Colonic mucosa (tissue), 4 donors: ENCODE measurements at regions not wholly inside any gene's neighbourhood (a gene's known extent, or its start where the extent isn't known, plus 50 kb on each side); places are given as distances from the start of the nearest gene placed in this dataset.

Experiments used
- DNase-seq: peaks from one replicate; pipeline ENCODE4 v3.0.0-alpha.2; 2020
- H3K27ac ChIP-seq: fragments of 200-600 bp; one replicate; pipeline ENCODE4 v1.8.0; 2021
- H3K27me3 ChIP-seq: fragments of 200-600 bp; one replicate; pipeline ENCODE4 v1.8.0; 2021
- H3K36me3 ChIP-seq: fragments of 200-600 bp; one replicate; pipeline ENCODE4 v1.8.0; 2021
- H3K4me1 ChIP-seq: fragments of 200-600 bp; one replicate; pipeline ENCODE4 v1.8.0; 2021; ENCODE audit warnings: mild to moderate bottlenecking
- H3K4me3 ChIP-seq: fragments of 200-600 bp; one replicate; pipeline ENCODE4 v1.8.0; 2021
- H3K9ac ChIP-seq, 2 donors: one replicate each; pipeline ENCODE4 v1.7.0; 2013; ENCODE audit warnings: control low read depth in 2 of 2, low read depth in 2 of 2, low read length in 2 of 2
- H3K9me3 ChIP-seq: fragments of 200-600 bp; one replicate; pipeline ENCODE4 v1.8.0; 2021
- intact Hi-C: fragments of 100-400 bp; cut with DNase I; formaldehyde crosslinking; loops from one replicate; pipeline ENCODE4 v1.14.1; 2022
- TF ChIP-seq, protein P1 (sequence below): fragments of 200-600 bp; IDR thresholded peaks from one replicate; pipeline ENCODE4 v1.8.0; 2022; ENCODE audit warnings: antibody characterized with exemption, mild to moderate bottlenecking
- donor health status: healthy.
- donor health status: DM: no; HTN: no; CAD: no.
- donor health status: DM: no; HTN: no; CAD: no.

DNA sequence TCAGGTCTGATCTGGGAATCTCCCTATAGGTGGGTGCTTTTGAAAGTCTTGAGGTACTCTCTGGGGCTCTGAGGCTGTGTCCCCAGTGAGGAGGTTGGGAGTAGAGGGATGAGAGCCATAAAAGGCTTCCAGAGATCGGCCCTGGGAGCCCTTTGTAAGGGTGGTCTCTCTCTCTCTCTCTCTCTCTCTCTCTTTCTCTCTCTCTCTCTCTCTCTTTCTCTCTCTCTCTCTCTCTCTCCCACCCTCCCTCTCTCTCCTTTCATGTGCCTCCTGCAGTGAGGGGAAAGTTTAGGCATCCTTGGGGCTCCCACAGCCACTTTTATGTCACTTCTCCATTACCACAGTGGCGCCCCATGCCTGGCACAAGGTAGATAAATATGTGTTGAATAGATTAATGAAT is 271.3 kb upstream of the N4BP1 start:
- H3K4me3 ChIP-seq, result no peak overlapping the region
- no peaks in the 10 kb centered on the region for H3K36me3 ChIP-seq
- TF ChIP-seq, protein P1, sequence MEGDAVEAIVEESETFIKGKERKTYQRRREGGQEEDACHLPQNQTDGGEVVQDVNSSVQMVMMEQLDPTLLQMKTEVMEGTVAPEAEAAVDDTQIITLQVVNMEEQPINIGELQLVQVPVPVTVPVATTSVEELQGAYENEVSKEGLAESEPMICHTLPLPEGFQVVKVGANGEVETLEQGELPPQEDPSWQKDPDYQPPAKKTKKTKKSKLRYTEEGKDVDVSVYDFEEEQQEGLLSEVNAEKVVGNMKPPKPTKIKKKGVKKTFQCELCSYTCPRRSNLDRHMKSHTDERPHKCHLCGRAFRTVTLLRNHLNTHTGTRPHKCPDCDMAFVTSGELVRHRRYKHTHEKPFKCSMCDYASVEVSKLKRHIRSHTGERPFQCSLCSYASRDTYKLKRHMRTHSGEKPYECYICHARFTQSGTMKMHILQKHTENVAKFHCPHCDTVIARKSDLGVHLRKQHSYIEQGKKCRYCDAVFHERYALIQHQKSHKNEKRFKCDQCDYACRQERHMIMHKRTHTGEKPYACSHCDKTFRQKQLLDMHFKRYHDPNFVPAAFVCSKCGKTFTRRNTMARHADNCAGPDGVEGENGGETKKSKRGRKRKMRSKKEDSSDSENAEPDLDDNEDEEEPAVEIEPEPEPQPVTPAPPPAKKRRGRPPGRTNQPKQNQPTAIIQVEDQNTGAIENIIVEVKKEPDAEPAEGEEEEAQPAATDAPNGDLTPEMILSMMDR, result no peak
- DNase-seq, result no peak
- H3K27ac ChIP-seq, result no peak overlapping the region
- no peak overlapping the region for H3K9ac ChIP-seq
- no peaks in the 10 kb centered on the region for H3K4me1 ChIP-seq
- H3K27me3 ChIP-seq, result no peaks in the 10 kb centered on the region
- H3K9me3 ChIP-seq, result no peaks in the 10 kb centered on the region
- intact Hi-C loops, result no loop called here

DNA sequence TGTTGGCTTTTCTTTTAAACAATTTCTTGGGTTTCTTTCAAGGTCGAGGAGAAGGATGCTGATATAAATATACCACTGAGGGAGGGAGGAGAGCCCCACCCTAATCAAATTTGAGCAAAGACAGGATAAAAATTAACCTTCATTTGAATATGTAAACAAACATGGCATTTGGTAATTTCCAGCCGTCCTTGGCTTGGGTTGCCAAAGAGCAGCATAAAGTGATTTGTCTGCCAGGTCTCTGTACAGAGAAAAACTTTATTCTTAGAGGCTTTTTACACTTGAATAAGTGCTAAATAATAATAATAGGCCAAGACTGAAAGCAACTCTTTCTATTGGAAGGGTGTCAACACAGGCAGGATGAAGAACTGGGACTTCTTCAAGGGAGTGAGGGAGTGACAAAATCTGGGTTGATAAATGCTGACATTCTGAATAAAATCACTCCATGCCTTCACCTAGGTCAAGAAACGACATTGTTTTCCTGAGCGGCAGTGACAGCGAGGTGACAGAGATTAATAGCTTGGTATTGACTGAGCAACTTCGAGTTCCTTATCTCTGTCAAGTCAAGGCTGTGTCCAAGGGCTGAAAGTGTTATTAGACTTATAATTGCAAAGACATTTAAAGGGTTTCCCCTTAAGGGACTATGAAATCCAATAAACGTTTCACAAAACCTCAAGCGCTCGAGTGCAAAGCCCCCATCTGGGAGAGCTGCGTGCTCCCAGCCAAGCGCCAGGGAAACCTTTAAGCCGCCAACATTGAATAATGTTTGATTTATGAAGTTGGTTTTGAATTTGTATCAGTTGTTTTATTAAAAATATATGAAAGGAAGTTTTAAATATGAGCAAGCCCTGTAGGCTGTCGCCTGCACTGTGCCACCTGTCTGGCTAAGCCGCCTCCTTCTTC is 269.5 kb upstream of the N4BP1 start:
- H3K27ac ChIP-seq, result no peak overlapping the region
- H3K9me3 ChIP-seq, result no peaks in the 10 kb centered on the region
- no peak for DNase-seq
- no peak overlapping the region for H3K9ac ChIP-seq
- no peak overlapping the region for H3K4me3 ChIP-seq
- no peaks in the 10 kb centered on the region for H3K4me1 ChIP-seq
- no peaks in the 10 kb centered on the region for H3K36me3 ChIP-seq
- H3K27me3 ChIP-seq, result no peaks in the 10 kb centered on the region
- intact Hi-C loops, result no loop called here
- TF ChIP-seq, protein P1, result no peak

DNA sequence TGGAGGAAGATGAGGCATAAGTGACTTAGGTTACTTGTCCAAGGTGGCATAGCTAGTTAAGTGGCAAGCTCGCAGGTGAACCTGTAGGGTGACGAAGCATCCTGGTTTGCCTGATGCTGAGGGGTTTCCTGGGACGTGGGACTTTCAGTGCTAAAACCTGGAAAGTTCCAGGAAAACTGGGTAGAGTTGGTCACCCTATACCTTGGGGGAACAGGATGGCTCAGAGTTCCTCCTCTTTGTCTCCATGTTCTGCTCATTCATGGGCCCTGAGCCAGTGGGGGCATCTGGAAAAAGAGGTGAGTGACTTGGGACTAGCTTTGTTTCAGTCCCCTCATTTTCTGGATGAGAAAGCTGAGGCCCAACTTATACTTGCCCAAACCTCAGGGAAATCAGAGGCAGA is 268.0 kb upstream of the N4BP1 start:
- H3K27me3 ChIP-seq, result no peaks in the 10 kb centered on the region
- no peaks in the 10 kb centered on the region for H3K9me3 ChIP-seq
- H3K36me3 ChIP-seq, result no peaks in the 10 kb centered on the region
- no peak overlapping the region for H3K4me3 ChIP-seq
- no peak overlapping the region for H3K9ac ChIP-seq
- no peak for DNase-seq
- TF ChIP-seq, protein P1, result no peak
- H3K27ac ChIP-seq, result no peak overlapping the region
- intact Hi-C loops, result no loop called here
- no peaks in the 10 kb centered on the region for H3K4me1 ChIP-seq

DNA sequence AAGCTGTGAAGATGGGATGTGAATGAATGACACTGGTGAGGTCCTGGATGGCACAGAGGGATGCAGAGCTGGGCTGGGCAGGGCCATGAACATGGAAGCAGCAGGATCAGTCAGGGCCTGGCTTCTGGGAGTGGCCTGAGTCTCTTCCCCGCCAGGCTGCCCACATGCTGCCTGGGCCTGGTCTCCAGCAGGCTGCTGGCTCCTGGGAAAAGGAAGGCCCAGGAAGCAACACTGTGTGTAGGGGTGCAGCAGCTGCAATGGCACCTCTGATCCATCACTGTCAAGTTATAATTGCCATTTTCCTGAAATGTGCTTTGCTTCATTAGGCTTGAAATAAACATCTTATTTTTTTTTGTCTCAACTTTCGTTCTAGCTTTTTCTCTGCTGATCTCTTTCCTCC is 260.2 kb upstream of the N4BP1 start:
- Histone ChIP-seq H3K9me3 (no peaks in the 10 kb centered on the region), H3K9ac (no peak overlapping the region), H3K4me3 (no peak overlapping the region), H3K27me3 (no peaks in the 10 kb centered on the region), H3K36me3 (no peaks in the 10 kb centered on the region), H3K4me1 (no peaks in the 10 kb centered on the region), H3K27ac (no peak overlapping the region)
- DNase-seq, result no peak
- TF ChIP-seq, protein P1, result no peak
- intact Hi-C loops, result no loop called here

DNA sequence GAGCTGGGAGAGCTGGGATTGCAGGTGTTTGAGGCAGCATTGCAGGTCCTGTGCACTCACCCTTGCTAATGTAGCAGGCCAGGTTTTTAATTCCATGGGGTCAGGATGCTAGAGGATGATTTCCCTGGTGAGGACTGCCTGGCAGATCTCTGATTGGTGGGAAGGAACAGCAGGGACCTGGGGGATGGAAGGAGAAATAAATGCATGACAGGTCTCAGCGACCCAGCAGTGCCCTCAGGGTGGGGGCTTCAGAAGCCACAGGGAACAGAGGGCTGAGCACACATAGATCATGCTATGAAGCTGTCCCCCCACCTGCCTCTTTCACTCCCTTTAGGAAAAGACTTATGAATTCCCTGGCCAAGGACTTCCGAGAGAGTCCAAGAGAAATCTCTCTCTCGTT is 255.5 kb upstream of the N4BP1 start:
- no peak overlapping the region for H3K27ac ChIP-seq
- no peaks in the 10 kb centered on the region for H3K9me3 ChIP-seq
- H3K27me3 ChIP-seq, result no peaks in the 10 kb centered on the region
- no peaks in the 10 kb centered on the region for H3K36me3 ChIP-seq
- no peaks in the 10 kb centered on the region for H3K4me1 ChIP-seq
- intact Hi-C loops, result no loop called here
- DNase-seq, result no peak
- no peak overlapping the region for H3K9ac ChIP-seq
- H3K4me3 ChIP-seq, result no peak overlapping the region
- TF ChIP-seq, protein P1, result no peak
